Transverse colon (tissue), 4 donors: ENCODE measurements at regions not wholly inside any gene's neighbourhood (a gene's known extent, or its start where the extent isn't known, plus 50 kb on each side); places are given as distances from the start of the nearest gene placed in this dataset.

Experiments used
- DNase-seq: peaks from one replicate; pipeline ENCODE4 v3.0.0-alpha.2; 2019
- H3K27ac ChIP-seq, 4 donors: fragments of 200-600 bp; sonication (generic); 2 replicates each; pipeline ENCODE4 v1.5.1; 2016 to 2018; ENCODE audit warnings: inconsistent platforms in 4 of 4
- H3K27me3 ChIP-seq: fragments of 200-600 bp; sonication (generic); 2 replicates; pipeline ENCODE4 v1.5.1; 2017; ENCODE audit warnings: inconsistent platforms
- H3K36me3 ChIP-seq, 4 donors: fragments of 200-600 bp; sonication (generic); 2 replicates each; pipeline ENCODE4 v1.5.1; 2017 to 2019; ENCODE audit warnings: inconsistent platforms in 4 of 4
- H3K4me1 ChIP-seq, 4 donors: fragments of 200-600 bp; sonication (generic); 2 replicates each; pipeline ENCODE4 v1.5.1; 2017 to 2020; ENCODE audit warnings: inconsistent platforms in 4 of 4
- H3K4me3 ChIP-seq, 4 donors: fragments of 200-600 bp; sonication (generic); 1 replicate in 1 of 4; 2 replicates in 3 of 4; pipeline versions ENCODE4 v1.5.1 to v1.6.1; 2017 to 2019; ENCODE audit warnings: inconsistent platforms in 4 of 4
- H3K9me3 ChIP-seq, 2 donors: fragments of 200-600 bp; sonication (generic); 2 replicates each; pipeline ENCODE4 v1.5.1; 2017 to 2019; ENCODE audit warnings: inconsistent platforms in 2 of 2
- EP300 ChIP-seq: sonication (generic); formaldehyde crosslinking; IDR thresholded peaks from one replicate; pipeline ENCODE4 v1.6.1; 2017; ENCODE audit warnings: antibody characterized with exemption, low read depth
- POLR2A ChIP-seq: fragments of 450-650 bp; IDR thresholded peaks from one replicate; pipeline ENCODE4 v1.6.1; 2016; ENCODE audit warnings: antibody characterized with exemption, mild to moderate bottlenecking, moderate library complexity
- POLR2AphosphoS5 ChIP-seq, 3 donors: sonication (generic); formaldehyde crosslinking; IDR thresholded peaks; one replicate each; pipeline ENCODE4 v1.6.1; 2016; ENCODE audit warnings: antibody characterized with exemption in 3 of 3
- WGBS, 2 donors: methylation state at CpG; one replicate each; pipeline ENCODE4 v1.1.5; 2018; ENCODE audit warnings: low coverage in 1 of 2; 5-methylcytosine and 5-hydroxymethylcytosine counted together
- in situ Hi-C, 4 donors: fragments of 200-750 bp; cut with MboI; loops; one replicate each; pipeline versions ENCODE4 v1.15.0 to v1.15.1; 2017; ENCODE audit warnings: low sequenced_read_pairs in 3 of 4, low pct_ligation_motif_present in 1 of 4, low pct_unique_long_range_greater_than_20kb in 1 of 4
- intact Hi-C: fragments of 100-400 bp; cut with DNase I; formaldehyde crosslinking; loops from one replicate; pipeline ENCODE4 v1.15.1; 2023; ENCODE audit warnings: low total_unique reads
- TF ChIP-seq, protein P1 (sequence below), 5 experiments: fragments of 200-600 bp in 3 of 5; fragments of 450-650 bp in 2 of 5; sonication (generic) in 3 of 5; IDR thresholded peaks; 1 replicate in 2 of 5; 2 replicates in 3 of 5; pipeline ENCODE4 v1.5.1; 2016 to 2017; ENCODE audit warnings: antibody characterized with exemption in 5 of 5, inconsistent platforms in 3 of 5, mild to moderate bottlenecking in 2 of 5, moderate library complexity in 1 of 5

DNA sequence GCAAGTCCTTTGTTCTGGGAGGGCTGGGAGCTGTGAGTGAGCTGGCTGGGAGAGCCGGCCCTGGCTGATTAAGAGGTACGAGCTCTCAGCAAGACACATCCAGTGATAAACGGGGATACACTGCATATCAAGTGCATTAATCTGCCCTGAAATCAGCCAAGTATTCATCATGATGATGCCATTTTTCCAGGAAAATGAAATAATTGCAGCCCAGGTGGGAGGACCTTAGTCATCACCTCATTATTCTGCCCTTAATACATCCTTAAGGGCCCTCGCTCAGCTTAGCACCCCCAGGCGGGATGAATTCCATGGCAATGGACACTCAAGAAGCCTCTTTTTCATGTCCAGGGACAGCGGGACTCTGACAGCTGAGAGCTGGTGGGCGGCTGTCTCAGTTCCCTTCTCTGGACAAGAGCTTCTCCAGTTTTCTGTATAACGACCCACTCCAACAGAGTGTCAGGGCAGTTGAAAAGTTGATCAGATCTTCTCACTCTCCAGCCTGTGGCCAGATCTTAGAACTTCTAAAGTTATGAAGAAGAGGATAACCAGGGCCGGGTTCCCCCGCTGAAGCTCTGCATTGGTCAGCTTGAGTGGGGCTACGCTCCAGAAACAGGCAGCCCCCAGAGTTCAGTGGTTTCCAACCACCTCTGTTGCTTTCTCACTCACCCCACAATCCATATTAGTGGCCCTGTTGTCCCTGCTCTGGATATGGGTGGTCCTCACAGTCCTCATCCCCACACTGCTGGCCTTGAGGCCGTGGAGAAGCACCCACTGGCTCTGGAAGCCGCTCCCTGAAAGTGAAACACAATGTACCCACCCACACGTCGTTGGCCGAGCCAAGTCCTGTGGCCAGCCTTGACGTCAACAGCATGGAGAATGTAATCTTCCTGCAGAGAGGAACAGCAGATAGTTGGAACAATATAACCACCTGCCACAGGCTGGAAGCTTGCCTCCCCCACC lies 306.2 kb upstream of the DIO3 start:
- Histone ChIP-seq H3K36me3 (no peaks in the 10 kb centered on the region), H3K27me3 (no peaks in the 10 kb centered on the region), H3K4me1 (no peaks in the 10 kb centered on the region), H3K27ac (no peak overlapping the region), H3K4me3 (no peak overlapping the region), H3K9me3 (no peaks in the 10 kb centered on the region)
- no peak for DNase-seq
- WGBS, 2 donors, result 68 to 81% methylated on average over 5 to 17 of the region's 17 CpGs
- in situ Hi-C loops (no loop called here), intact Hi-C loops (no loop called here)
- TF ChIP-seq, protein P1, sequence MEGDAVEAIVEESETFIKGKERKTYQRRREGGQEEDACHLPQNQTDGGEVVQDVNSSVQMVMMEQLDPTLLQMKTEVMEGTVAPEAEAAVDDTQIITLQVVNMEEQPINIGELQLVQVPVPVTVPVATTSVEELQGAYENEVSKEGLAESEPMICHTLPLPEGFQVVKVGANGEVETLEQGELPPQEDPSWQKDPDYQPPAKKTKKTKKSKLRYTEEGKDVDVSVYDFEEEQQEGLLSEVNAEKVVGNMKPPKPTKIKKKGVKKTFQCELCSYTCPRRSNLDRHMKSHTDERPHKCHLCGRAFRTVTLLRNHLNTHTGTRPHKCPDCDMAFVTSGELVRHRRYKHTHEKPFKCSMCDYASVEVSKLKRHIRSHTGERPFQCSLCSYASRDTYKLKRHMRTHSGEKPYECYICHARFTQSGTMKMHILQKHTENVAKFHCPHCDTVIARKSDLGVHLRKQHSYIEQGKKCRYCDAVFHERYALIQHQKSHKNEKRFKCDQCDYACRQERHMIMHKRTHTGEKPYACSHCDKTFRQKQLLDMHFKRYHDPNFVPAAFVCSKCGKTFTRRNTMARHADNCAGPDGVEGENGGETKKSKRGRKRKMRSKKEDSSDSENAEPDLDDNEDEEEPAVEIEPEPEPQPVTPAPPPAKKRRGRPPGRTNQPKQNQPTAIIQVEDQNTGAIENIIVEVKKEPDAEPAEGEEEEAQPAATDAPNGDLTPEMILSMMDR (IDR thresholded peaks at IDR 0.05), result no peak
- TF ChIP-seq POLR2A (no peak), POLR2AphosphoS5 (IDR thresholded peaks at IDR 0.05) (peak in 1 of 3 donors; percentile 5), EP300 (no peak)

DNA sequence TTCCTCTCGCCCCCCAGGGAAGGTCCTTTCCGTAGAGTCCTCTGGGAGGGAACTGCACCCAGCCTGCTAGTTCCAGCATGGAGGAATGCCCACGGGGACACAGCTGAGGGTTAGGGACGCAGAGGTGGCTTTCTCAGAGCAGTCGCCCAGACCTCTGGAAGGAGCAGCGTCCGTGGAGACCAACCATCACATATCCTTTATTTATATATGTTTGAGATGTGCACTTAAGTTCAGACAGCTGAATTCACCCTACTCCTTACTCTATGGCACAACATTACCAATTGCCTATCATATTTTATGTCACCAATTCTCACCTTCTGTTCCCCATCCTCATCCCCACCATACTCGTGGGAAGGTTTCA lies 305.6 kb upstream of the DIO3 start:
- H3K9me3 ChIP-seq, result no peaks in the 10 kb centered on the region

DNA sequence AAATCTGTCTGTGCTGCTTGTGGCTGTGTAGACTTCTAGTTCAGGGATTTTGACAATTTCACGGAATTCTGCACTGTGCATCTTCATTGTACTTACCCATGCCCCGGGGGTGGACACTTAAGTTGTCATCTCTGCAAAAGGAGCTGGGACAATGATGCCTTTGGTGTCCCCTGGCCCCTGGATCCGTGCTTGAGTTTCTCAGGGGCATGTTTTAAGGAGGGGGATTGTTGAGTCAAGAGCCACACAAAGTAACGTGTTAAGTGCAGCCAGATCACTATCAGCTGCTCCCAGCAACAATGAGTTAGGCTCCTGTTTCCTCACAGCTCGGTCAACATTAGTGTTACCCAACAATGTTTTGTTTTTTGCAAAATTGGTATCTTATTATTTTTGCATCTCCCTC lies 305.0 kb upstream of the DIO3 start:
- in situ Hi-C loops (no loop called here), intact Hi-C loops (no loop called here)
- Histone ChIP-seq H3K27ac (no peak overlapping the region), H3K36me3 (no peaks in the 10 kb centered on the region), H3K4me1 (no peaks in the 10 kb centered on the region), H3K9me3 (no peaks in the 10 kb centered on the region), H3K27me3 (no peaks in the 10 kb centered on the region), H3K4me3 (no peak overlapping the region)
- 52 to 64% methylated on average over 3 to 5 of the region's 5 CpGs for WGBS, 2 donors
- TF ChIP-seq, protein P1 (IDR thresholded peaks at IDR 0.05), result no peak
- TF ChIP-seq POLR2AphosphoS5 (IDR thresholded peaks at IDR 0.05), result no peak
- TF ChIP-seq EP300, result no peak
- TF ChIP-seq POLR2A, result no peak
- no peak for DNase-seq

More for the DNA sequence above, 305.6 kb upstream of the DIO3 start:
- H3K4me1 ChIP-seq, result no peaks in the 10 kb centered on the region
- no peaks in the 10 kb centered on the region for H3K27me3 ChIP-seq
- in situ Hi-C loops (no loop called here), intact Hi-C loops (no loop called here)
- 60 to 86% methylated on average over 1 to 8 of the region's 8 CpGs for WGBS, 2 donors
- H3K27ac ChIP-seq, result no peak overlapping the region
- TF ChIP-seq, protein P1 (IDR thresholded peaks at IDR 0.05), result no peak
- DNase-seq, result no peak
- H3K36me3 ChIP-seq, result no peaks in the 10 kb centered on the region
- H3K4me3 ChIP-seq, result no peak overlapping the region

DNA sequence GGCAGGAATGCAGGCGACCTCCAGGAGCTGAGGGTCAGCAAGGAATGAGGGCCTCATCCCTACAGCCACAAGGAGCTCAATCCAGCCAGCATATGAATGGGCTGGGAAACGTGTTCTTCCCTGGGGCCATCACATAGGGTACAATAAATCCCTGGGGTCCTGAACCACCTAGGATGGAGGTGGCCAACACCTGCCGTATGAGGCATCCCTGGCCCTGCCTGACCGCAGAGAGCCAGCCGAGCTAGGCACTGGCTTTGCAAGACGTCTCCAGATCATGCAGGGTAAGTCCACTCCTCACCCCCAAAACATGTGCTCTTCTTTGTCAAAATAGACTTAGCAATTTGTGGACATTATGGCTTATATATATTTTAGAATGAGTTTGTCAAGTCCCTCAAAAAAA lies 303.7 kb upstream of the DIO3 start:
- 77% methylated on average over 6 of the region's 6 CpGs; no CpG with 5 or more reads in 1 of the 2 donors for WGBS, 2 donors
- H3K4me3 ChIP-seq, result no peak overlapping the region
- no peaks in the 10 kb centered on the region for H3K27me3 ChIP-seq
- DNase-seq, result no peak
- H3K9me3 ChIP-seq, result no peaks in the 10 kb centered on the region
- intact Hi-C loops (no loop called here), in situ Hi-C loops (no loop called here)
- no peak overlapping the region for H3K27ac ChIP-seq
- TF ChIP-seq EP300, result no peak
- TF ChIP-seq POLR2AphosphoS5 (IDR thresholded peaks at IDR 0.05), result no peak
- TF ChIP-seq, protein P1 (IDR thresholded peaks at IDR 0.05), result no peak
- TF ChIP-seq POLR2A, result no peak
- H3K4me1 ChIP-seq, result no peaks in the 10 kb centered on the region
- H3K36me3 ChIP-seq, result no peaks in the 10 kb centered on the region
